ENCODE measurements at regions not wholly inside any gene's neighbourhood (a gene's known extent, or its start where the extent isn't known, plus 50 kb on each side); places are given as distances from the start of the nearest gene placed in this dataset.
"Not testable (repeated sequence)": the region's sequence is repeated elsewhere in the genome, so short reads cannot be mapped to it uniquely, and the experiment has no call there.

DNA sequence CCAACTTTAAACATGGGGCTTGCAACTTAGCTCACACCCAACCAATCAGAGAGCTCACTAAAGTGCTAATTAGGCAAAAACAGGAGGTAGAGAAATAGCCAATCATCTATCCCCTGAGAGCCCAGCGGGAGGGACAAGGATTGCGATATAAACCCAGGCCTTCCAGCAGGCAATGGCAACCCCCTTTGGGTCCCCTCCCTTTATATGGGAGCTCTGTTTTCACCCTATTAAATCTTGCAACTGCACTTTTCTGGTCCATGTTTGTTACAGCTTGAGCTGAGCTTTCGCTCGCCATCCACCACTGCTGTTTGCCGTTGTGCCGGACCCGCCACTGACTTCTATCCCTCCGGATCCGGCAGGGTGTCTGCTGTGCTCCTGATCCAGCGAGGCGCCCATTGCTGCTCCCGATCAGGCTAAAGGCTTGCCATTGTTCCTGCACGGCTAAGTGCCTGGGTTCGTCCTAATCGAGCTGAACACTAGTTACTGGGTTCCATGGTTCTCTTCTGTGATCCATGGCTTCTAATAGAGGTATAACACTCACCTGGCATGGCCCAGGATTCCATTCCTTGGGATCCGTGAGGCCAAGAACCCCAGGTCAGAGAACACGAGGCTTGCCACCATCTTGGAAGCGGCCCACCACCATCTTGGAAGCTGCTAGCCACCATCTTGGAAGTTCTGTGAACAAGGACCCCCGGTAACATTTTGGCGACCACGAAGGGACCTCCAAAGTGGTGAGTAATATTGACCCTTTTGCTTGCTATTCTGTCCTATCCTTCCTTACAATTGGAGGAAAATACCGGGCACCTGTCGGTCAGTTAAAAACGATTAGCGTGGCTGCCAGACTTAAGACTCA, 161.3 kb upstream of the GCFC2 start:
- TF ChIP-seq EZH2phosphoT487 (IDR thresholded peaks at IDR 0.05; ENCODE audit: borderline replicate concordance, low read length); CTCF (IDR thresholded peaks at IDR 0.05; ENCODE audit: low read depth, low read length, poor library complexity, severe bottlenecking): not testable (repeated sequence)
